D721Med (cell line): ENCODE measurements at regions not wholly inside any gene's neighbourhood (a gene's known extent, or its start where the extent isn't known, plus 50 kb on each side); places are given as distances from the start of the nearest gene placed in this dataset.
"Not testable (repeated sequence)": the region's sequence is repeated elsewhere in the genome, so short reads cannot be mapped to it uniquely, and the experiment has no call there.

Experiments used
- DNase-seq: peaks from one replicate; pipeline ENCODE4 v3.0.0; 2011; ENCODE audit warnings: low spot score; ENCODE audit not compliant: insufficient read length
- FAIRE-seq: peaks from 2 replicates; lab custom pipeline; 2011; peaks lifted over from hg19 to GRCh38; lab: Jason Lieb, UNC
- CTCF ChIP-seq: IDR thresholded peaks from 2 replicates; pipeline ENCODE4 v1.5.1; 2012; ENCODE audit warnings: mild to moderate bottlenecking, control low read depth; ENCODE audit not compliant: insufficient read depth; ENCODE audit errors: missing control alignments

GRCh38 chr3:102354818-102355515 lies 79.8 kb upstream of the ZPLD1 start:
- FAIRE-seq, result no peak
- no peak for DNase-seq
- no peak for TF ChIP-seq CTCF

- DNase-seq (no peak), FAIRE-seq (no peak)
- no peak for TF ChIP-seq CTCF
Measured at GRCh38 chr3:102356506-102356905, 78.3 kb upstream of the ZPLD1 start.

- not testable (repeated sequence) for FAIRE-seq, DNase-seq
Measured at GRCh38 chr3:102357313-102357712, 77.5 kb upstream of the ZPLD1 start.

GRCh38 chr3:102360183-102360860 lies 74.5 kb upstream of the ZPLD1 start:
- DNase-seq (no peak), FAIRE-seq (no peak)
- TF ChIP-seq CTCF, result no peak

GRCh38 chr3:102361101-102361500 lies 73.7 kb upstream of the ZPLD1 start:
- no peak for TF ChIP-seq CTCF
- no peak for FAIRE-seq

GRCh38 chr3:102366116-102366515 lies 68.7 kb upstream of the ZPLD1 start:
- not testable (repeated sequence) for DNase-seq, FAIRE-seq

More at GRCh38 chr3:102361101-102361500, 73.7 kb upstream of the ZPLD1 start:
- DNase-seq, result no peak

GRCh38 chr3:102374863-102375634 lies 59.8 kb upstream of the ZPLD1 start:
- FAIRE-seq, result no peak
- no peak for TF ChIP-seq CTCF

GRCh38 chr3:102378216-102378615 lies 56.6 kb upstream of the ZPLD1 start:
- DNase-seq, result no peak
- TF ChIP-seq CTCF, result no peak
- no peak for FAIRE-seq

More at GRCh38 chr3:102374863-102375634, 59.8 kb upstream of the ZPLD1 start:
- no peak for DNase-seq

- not testable (repeated sequence) for DNase-seq, FAIRE-seq
Measured at GRCh38 chr3:102382201-102382600, 52.6 kb upstream of the ZPLD1 start.
